ENCODE measurements at regions not wholly inside any gene's neighbourhood (a gene's known extent, or its start where the extent isn't known, plus 50 kb on each side); places are given as distances from the start of the nearest gene placed in this dataset.

DNA sequence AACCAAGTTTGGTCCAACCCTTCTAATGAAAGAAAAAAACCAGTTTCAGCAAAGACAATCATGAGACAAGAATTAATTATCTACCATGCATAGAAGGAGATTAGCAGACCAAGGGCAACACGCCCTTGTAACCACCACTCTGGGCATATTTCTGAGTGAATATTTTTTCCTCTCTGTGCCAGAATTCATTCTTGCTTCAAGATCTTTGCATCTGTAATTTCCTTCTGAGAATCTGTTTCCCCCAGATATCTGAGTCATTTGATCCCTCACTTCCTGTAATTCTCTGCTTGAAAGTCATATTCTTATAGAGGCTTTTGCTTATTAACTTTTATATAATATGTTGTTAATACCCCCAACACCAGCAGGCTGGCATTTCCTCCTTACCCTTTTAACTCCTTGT is 243.7 kb downstream of the SLC16A7 start:
- TF ChIP-seq, protein P1, sequence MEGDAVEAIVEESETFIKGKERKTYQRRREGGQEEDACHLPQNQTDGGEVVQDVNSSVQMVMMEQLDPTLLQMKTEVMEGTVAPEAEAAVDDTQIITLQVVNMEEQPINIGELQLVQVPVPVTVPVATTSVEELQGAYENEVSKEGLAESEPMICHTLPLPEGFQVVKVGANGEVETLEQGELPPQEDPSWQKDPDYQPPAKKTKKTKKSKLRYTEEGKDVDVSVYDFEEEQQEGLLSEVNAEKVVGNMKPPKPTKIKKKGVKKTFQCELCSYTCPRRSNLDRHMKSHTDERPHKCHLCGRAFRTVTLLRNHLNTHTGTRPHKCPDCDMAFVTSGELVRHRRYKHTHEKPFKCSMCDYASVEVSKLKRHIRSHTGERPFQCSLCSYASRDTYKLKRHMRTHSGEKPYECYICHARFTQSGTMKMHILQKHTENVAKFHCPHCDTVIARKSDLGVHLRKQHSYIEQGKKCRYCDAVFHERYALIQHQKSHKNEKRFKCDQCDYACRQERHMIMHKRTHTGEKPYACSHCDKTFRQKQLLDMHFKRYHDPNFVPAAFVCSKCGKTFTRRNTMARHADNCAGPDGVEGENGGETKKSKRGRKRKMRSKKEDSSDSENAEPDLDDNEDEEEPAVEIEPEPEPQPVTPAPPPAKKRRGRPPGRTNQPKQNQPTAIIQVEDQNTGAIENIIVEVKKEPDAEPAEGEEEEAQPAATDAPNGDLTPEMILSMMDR (IDR thresholded peaks at IDR 0.05; ENCODE audit: insufficient read depth, low read length) = no peak
- TF ChIP-seq POLR2AphosphoS5 (IDR thresholded peaks at IDR 0.05; ENCODE audit: low read depth) = no peak
